CD14-positive monocyte (primary cell): ENCODE measurements at regions not wholly inside any gene's neighbourhood (a gene's known extent, or its start where the extent isn't known, plus 50 kb on each side); places are given as distances from the start of the nearest gene placed in this dataset.

Experiments used
- DNase-seq, 3 donors: peaks; one replicate each; pipeline ENCODE4 v3.0.0-alpha.2; 2011 to 2022
- H2AFZ ChIP-seq: 2 replicates; pipeline ENCODE4 v1.6.0; 2012; ENCODE audit warnings: mild to moderate bottlenecking, low read depth, low read length, inconsistent platforms; ENCODE audit not compliant: insufficient read depth, poor library complexity, severe bottlenecking
- H3K27ac ChIP-seq, 2 donors: 1 replicate in 1 of 2; 2 replicates in 1 of 2; pipeline ENCODE4 v1.5.1; 2012 to 2013; ENCODE audit warnings: low read length in 2 of 2, control low read depth in 1 of 2, inconsistent platforms in 1 of 2, low read depth in 1 of 2, mild to moderate bottlenecking in 1 of 2
- H3K27me3 ChIP-seq, 2 donors: one replicate each; pipeline versions ENCODE4 v1.6.0 to v1.6.1; 2011 to 2013; ENCODE audit warnings: low read length in 2 of 2; ENCODE audit not compliant: control insufficient read depth in 2 of 2, insufficient read depth in 2 of 2
- H3K36me3 ChIP-seq, 2 donors: replicated peaks in 1 of 2; 1 replicate in 1 of 2; 2 replicates in 1 of 2; pipeline versions ENCODE4 v1.5.1 to v1.6.1; 2012 to 2013; ENCODE audit warnings: low read length in 2 of 2, control low read depth in 1 of 2, inconsistent platforms in 1 of 2, mild to moderate bottlenecking in 1 of 2; ENCODE audit not compliant: insufficient read depth in 2 of 2, control insufficient read depth in 1 of 2
- H3K4me1 ChIP-seq, 2 donors: 1 replicate in 1 of 2; 2 replicates in 1 of 2; pipeline versions ENCODE4 v1.5.1 to v1.6.1; 2012 to 2013; ENCODE audit warnings: low read length in 2 of 2, control low read depth in 1 of 2, inconsistent platforms in 1 of 2, mild to moderate bottlenecking in 1 of 2, moderate library complexity in 1 of 2; ENCODE audit not compliant: insufficient read depth in 2 of 2, control insufficient read depth in 1 of 2
- H3K4me2 ChIP-seq: replicated peaks from 2 replicates; pipeline ENCODE3; 2012; ENCODE audit warnings: low read length, moderate library complexity, mild to moderate bottlenecking; ENCODE audit not compliant: poor library complexity, severe bottlenecking; ENCODE audit errors: extremely low read depth
- H3K4me3 ChIP-seq, 3 experiments: fragments of 200-600 bp in 1 of 3; sonication (generic) in 1 of 3; replicated peaks in 1 of 3; 1 replicate in 2 of 3; 2 replicates in 1 of 3; pipeline ENCODE4 v1.5.1; 2011 to 2013; ENCODE audit warnings: low read length in 3 of 3, mild to moderate bottlenecking in 3 of 3, control low read depth in 2 of 3, low read depth in 2 of 3, inconsistent platforms in 1 of 3, moderate library complexity in 1 of 3
- H3K79me2 ChIP-seq: 2 replicates; pipeline ENCODE4 v1.6.0; 2012; ENCODE audit warnings: mild to moderate bottlenecking, control low read depth, inconsistent platforms, low read length, moderate library complexity; ENCODE audit not compliant: insufficient read depth
- H3K9ac ChIP-seq: 2 replicates; pipeline ENCODE4 v1.6.0; 2017; ENCODE audit warnings: low read length, mild to moderate bottlenecking; ENCODE audit not compliant: insufficient read depth, poor library complexity, severe bottlenecking
- H3K9me3 ChIP-seq, 2 donors: replicated peaks in 1 of 2; 1 replicate in 1 of 2; 2 replicates in 1 of 2; pipeline versions ENCODE4 v1.5.1 to v1.6.1; 2012 to 2013; ENCODE audit warnings: low read length in 2 of 2, control low read depth in 1 of 2; ENCODE audit not compliant: control insufficient read depth in 1 of 2, insufficient read depth in 1 of 2
- H4K20me1 ChIP-seq: 2 replicates; pipeline ENCODE4 v1.6.0; 2012; ENCODE audit warnings: mild to moderate bottlenecking, low read length, control low read depth, moderate library complexity; ENCODE audit not compliant: insufficient read depth
- H3K27ac Mint-ChIP-seq, 7 donors: one replicate each; pipeline ENCODE4 v1.8.0; 2020; ENCODE audit warnings: mild to moderate bottlenecking in 7 of 7, mixed read lengths in 7 of 7, moderate library complexity in 6 of 7, inconsistent platforms in 2 of 7
- H3K27me3 Mint-ChIP-seq, 3 donors: one replicate each; pipeline ENCODE4 v1.8.0; 2021 to 2022; ENCODE audit warnings: low read depth in 3 of 3, mild to moderate bottlenecking in 3 of 3, mixed read lengths in 3 of 3, moderate library complexity in 3 of 3, inconsistent platforms in 1 of 3
- H3K36me3 Mint-ChIP-seq, 2 donors: one replicate each; pipeline ENCODE4 v1.8.0; 2020; ENCODE audit warnings: mixed read lengths in 2 of 2, inconsistent platforms in 1 of 2, mild to moderate bottlenecking in 1 of 2
- H3K4me1 Mint-ChIP-seq: one replicate; pipeline ENCODE4 v1.8.0; 2020; ENCODE audit warnings: mild to moderate bottlenecking, mixed read lengths
- H3K4me3 Mint-ChIP-seq, 2 donors: one replicate each; pipeline ENCODE4 v1.8.0; 2020; ENCODE audit warnings: mild to moderate bottlenecking in 2 of 2, mixed read lengths in 2 of 2, moderate library complexity in 1 of 2
- H3K9me3 Mint-ChIP-seq, 7 donors: one replicate each; pipeline ENCODE4 v1.8.0; 2020 to 2022; ENCODE audit warnings: mixed read lengths in 7 of 7, mild to moderate bottlenecking in 6 of 7, moderate library complexity in 6 of 7, inconsistent platforms in 2 of 7
- CTCF ChIP-seq: fragments of 200-600 bp; IDR thresholded peaks from one replicate; pipeline ENCODE4 v1.8.0; 2022; ENCODE audit warnings: antibody characterized with exemption, mild to moderate bottlenecking
- WGBS: methylation state at CpG from one replicate; pipeline ENCODE4 v1.1.5; 2013; ENCODE audit warnings: missing lambda C conversion rate; ENCODE audit not compliant: insufficient coverage; 5-methylcytosine and 5-hydroxymethylcytosine counted together
- intact Hi-C, 2 donors: fragments of 100-400 bp; cut with micrococcal nuclease; formaldehyde crosslinking; loops; one replicate each; pipeline versions ENCODE4 v1.15.0 to v1.15.1; 2023

GRCh38 chr6:22053391-22053997 lies 243.3 kb downstream of the PRL start:
- Histone ChIP-seq H4K20me1 (no peaks in the 10 kb centered on the region), H3K36me3 (no peaks in the 10 kb centered on the region), H3K4me1 (no peaks in the 10 kb centered on the region), H3K9ac (no peak overlapping the region), H2AFZ (peak overlapping the region; percentile 4), H3K27ac (no peak overlapping the region), H3K27me3 (no peaks in the 10 kb centered on the region), H3K4me3 (no peak overlapping the region), H3K79me2 (no peaks in the 10 kb centered on the region), H3K9me3 (peaks cover 0 to 4% of the 10 kb centered on the region in 2 donors), H3K4me2 (no peak overlapping the region)
- no peaks in the 10 kb centered on the region for H3K36me3 Mint-ChIP-seq
- TF ChIP-seq CTCF, result no peak
- intact Hi-C loops, result no loop called here
- H3K27me3 Mint-ChIP-seq, result no peaks in the 10 kb centered on the region
- H3K4me1 Mint-ChIP-seq, result peaks cover 5% of the 10 kb centered on the region
- H3K27ac Mint-ChIP-seq, result peak overlapping the region in 1 of 7 donors; percentile 20
- WGBS, result 0% methylated on average over 1 of the region's 3 CpGs
- no peak for DNase-seq
- H3K4me3 Mint-ChIP-seq, result no peak overlapping the region
- H3K9me3 Mint-ChIP-seq, result peaks cover 0 to 9% (median 3%) of the 10 kb centered on the region in 7 donors

- no peak overlapping the region for H3K4me3 Mint-ChIP-seq
- H3K9me3 ChIP-seq, result peaks cover 0 to 4% of the 10 kb centered on the region in 2 donors
- H3K27ac Mint-ChIP-seq, result no peak overlapping the region
- H3K27ac ChIP-seq, result no peak overlapping the region
- no peak overlapping the region for H3K4me3 ChIP-seq
- DNase-seq, result no peak
- intact Hi-C loops, result no loop called here
- H4K20me1 ChIP-seq, result no peaks in the 10 kb centered on the region
- WGBS, result 100% methylated on average over 5 of the region's 9 CpGs
- H3K9me3 Mint-ChIP-seq, result peaks cover 0 to 9% (median 3%) of the 10 kb centered on the region in 7 donors
- H3K4me2 ChIP-seq, result no peak overlapping the region
- H3K9ac ChIP-seq, result no peak overlapping the region
- no peaks in the 10 kb centered on the region for H3K36me3 Mint-ChIP-seq
- peaks cover 2 to 5% of the 10 kb centered on the region in 2 donors for H3K4me1 ChIP-seq
- H3K36me3 ChIP-seq, result no peaks in the 10 kb centered on the region
- peaks cover 18% of the 10 kb centered on the region for H3K4me1 Mint-ChIP-seq
- no peaks in the 10 kb centered on the region for H3K27me3 Mint-ChIP-seq
- H3K79me2 ChIP-seq, result no peaks in the 10 kb centered on the region
- no peak overlapping the region for H2AFZ ChIP-seq
- TF ChIP-seq CTCF, result no peak
- H3K27me3 ChIP-seq, result no peaks in the 10 kb centered on the region
These were observed 240.4 kb downstream of the PRL start for GRCh38 chr6:22056398-22056797.
